ENCODE measurements at regions not wholly inside any gene's neighbourhood (a gene's known extent, or its start where the extent isn't known, plus 50 kb on each side); places are given as distances from the start of the nearest gene placed in this dataset.

DNA sequence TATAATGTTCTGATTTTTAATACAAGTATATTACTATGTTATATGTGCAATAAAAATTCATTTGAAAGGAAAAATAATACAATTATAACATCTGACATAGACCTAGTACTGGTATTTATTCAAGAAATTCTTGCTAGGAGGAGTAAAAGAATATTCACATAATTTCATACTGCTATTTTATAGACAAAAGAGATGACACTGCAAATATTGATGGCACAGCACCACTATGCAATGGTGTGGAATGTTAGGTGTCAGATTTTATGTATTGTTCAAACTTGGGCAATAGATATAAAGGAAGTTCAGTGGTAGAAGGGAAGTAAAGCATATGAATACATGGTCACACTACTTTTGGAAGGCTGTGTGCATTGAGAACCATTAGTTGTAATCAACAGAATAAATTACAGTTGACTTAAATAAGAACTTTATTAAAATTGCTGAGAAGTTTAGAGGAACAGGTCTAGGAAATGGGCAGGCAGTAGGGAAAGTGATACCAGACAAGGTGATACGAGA is 143.9 kb downstream of the OR2K2 start:
- Histone ChIP-seq H2AK9ac (replicated peaks; ENCODE audit: low read depth, low read length, poor library complexity) (no peak overlapping the region), H4K5ac (ENCODE audit: low read depth, low read length) (no peak overlapping the region), H3K56ac (ENCODE audit: extremely low read depth, insufficient read depth, low read length) (no peak overlapping the region), H3K9ac (ENCODE audit: low read depth, low read length) (no peak overlapping the region), H3K9me1 (ENCODE audit: insufficient read depth, low read length) (no peaks in the 10 kb centered on the region), H2AK5ac (ENCODE audit: low read depth, low read length) (no peak overlapping the region), H3K36me3 (ENCODE audit: control insufficient read depth, insufficient read depth, low read length) (no peaks in the 10 kb centered on the region), H3K4me3 (ENCODE audit: insufficient read depth, low read depth, low read length) (no peak overlapping the region), H3K79me1 (ENCODE audit: low read depth in 1 of 2, low read length in 2 of 2) (no peaks in the 10 kb centered on the region), H3K4ac (ENCODE audit: low read depth, low read length) (no peak overlapping the region), H2BK120ac (ENCODE audit: low read depth, low read length) (no peak overlapping the region), H2BK5ac (ENCODE audit: low read depth, low read length, poor library complexity, severe bottlenecking) (no peak overlapping the region), H4K91ac (ENCODE audit: insufficient read depth, low read depth, low read length) (no peak overlapping the region), H4K20me1 (ENCODE audit: insufficient read depth, low read length) (no peaks in the 10 kb centered on the region), H3K9me3 (ENCODE audit: control insufficient read depth, insufficient read depth, low read length) (no peaks in the 10 kb centered on the region), H3K4me1 (ENCODE audit: control insufficient read depth, insufficient read depth, low read length) (no peaks in the 10 kb centered on the region), H2BK20ac (ENCODE audit: low read depth, low read length) (no peak overlapping the region), H3K18ac (ENCODE audit: low read depth, low read length) (no peak overlapping the region), H3K27ac (ENCODE audit: insufficient read depth, low read length) (no peak overlapping the region), H3K27me3 (ENCODE audit: control insufficient read depth, insufficient read depth, low read length) (no peaks in the 10 kb centered on the region), H4K8ac (ENCODE audit: low read depth in 2 of 2, low read length in 2 of 2) (no peak overlapping the region), H2AFZ (replicated peaks; ENCODE audit: low read length, poor library complexity) (no peak overlapping the region), H3K4me2 (ENCODE audit: low read depth, low read length) (no peak overlapping the region), H2BK15ac (ENCODE audit: low read depth, low read length) (no peak overlapping the region), H3K23ac (ENCODE audit: low read depth, low read length) (no peak overlapping the region), H3K14ac (replicated peaks; ENCODE audit: low read depth, low read length) (no peak overlapping the region)
- ChIA-PET POLR2A (ENCODE audit: unreplicated experiment) (no interaction called here), CTCF (no interaction called here)
- no TSS peak for BruUV-seq (replicated peaks)
- peak; percentile 76 for TF ChIP-seq MAFK (IDR thresholded peaks at IDR 0.05; ENCODE audit: low read depth, low read length)
- TF ChIP-seq ELK1 (IDR thresholded peaks at IDR 0.05; ENCODE audit: borderline replicate concordance, low read depth, low read length): no peak
- dilution Hi-C loops (cut with HindIII; ENCODE audit: low sequenced_read_pairs, unreplicated experiment): no loop called here
- DNase-seq (no peak), ATAC-seq (ENCODE audit: low read depth) (no peak)
- in situ Hi-C loops (cut with MboI; ENCODE audit: low sequenced_read_pairs): no loop called here
- intact Hi-C loops (cut with micrococcal nuclease): no loop called here
- WGBS, 2 experiments (ENCODE audit: extremely low coverage in 2 of 2, insufficient read length in 1 of 2): no CpG with 5 or more reads among the region's 1 CpG

All from IMR-90 (cell line).